Transverse colon (tissue), 4 donors: ENCODE measurements at regions not wholly inside any gene's neighbourhood (a gene's known extent, or its start where the extent isn't known, plus 50 kb on each side); places are given as distances from the start of the nearest gene placed in this dataset.
"Not testable (repeated sequence)": the region's sequence is repeated elsewhere in the genome, so short reads cannot be mapped to it uniquely, and the experiment has no call there.

Source experiments
- DNase-seq: peaks from one replicate; pipeline ENCODE4 v3.0.0-alpha.2; 2019
- H3K27ac ChIP-seq, 4 donors: fragments of 200-600 bp; sonication (generic); 2 replicates each; pipeline ENCODE4 v1.5.1; 2016 to 2018; ENCODE audit warnings: inconsistent platforms in 4 of 4
- H3K27me3 ChIP-seq: fragments of 200-600 bp; sonication (generic); 2 replicates; pipeline ENCODE4 v1.5.1; 2017; ENCODE audit warnings: inconsistent platforms
- H3K36me3 ChIP-seq, 4 donors: fragments of 200-600 bp; sonication (generic); 2 replicates each; pipeline ENCODE4 v1.5.1; 2017 to 2019; ENCODE audit warnings: inconsistent platforms in 4 of 4
- H3K4me1 ChIP-seq, 4 donors: fragments of 200-600 bp; sonication (generic); 2 replicates each; pipeline ENCODE4 v1.5.1; 2017 to 2020; ENCODE audit warnings: inconsistent platforms in 4 of 4
- H3K4me3 ChIP-seq, 4 donors: fragments of 200-600 bp; sonication (generic); 1 replicate in 1 of 4; 2 replicates in 3 of 4; pipeline versions ENCODE4 v1.5.1 to v1.6.1; 2017 to 2019; ENCODE audit warnings: inconsistent platforms in 4 of 4
- H3K9me3 ChIP-seq, 2 donors: fragments of 200-600 bp; sonication (generic); 2 replicates each; pipeline ENCODE4 v1.5.1; 2017 to 2019; ENCODE audit warnings: inconsistent platforms in 2 of 2
- CTCF ChIP-seq, 5 experiments: fragments of 200-600 bp in 3 of 5; fragments of 450-650 bp in 2 of 5; sonication (generic) in 3 of 5; IDR thresholded peaks; 1 replicate in 2 of 5; 2 replicates in 3 of 5; pipeline ENCODE4 v1.5.1; 2016 to 2017; ENCODE audit warnings: antibody characterized with exemption in 5 of 5, inconsistent platforms in 3 of 5, mild to moderate bottlenecking in 2 of 5, moderate library complexity in 1 of 5
- EP300 ChIP-seq: sonication (generic); formaldehyde crosslinking; IDR thresholded peaks from one replicate; pipeline ENCODE4 v1.6.1; 2017; ENCODE audit warnings: antibody characterized with exemption, low read depth
- POLR2A ChIP-seq: fragments of 450-650 bp; IDR thresholded peaks from one replicate; pipeline ENCODE4 v1.6.1; 2016; ENCODE audit warnings: antibody characterized with exemption, mild to moderate bottlenecking, moderate library complexity
- POLR2AphosphoS5 ChIP-seq, 3 donors: sonication (generic); formaldehyde crosslinking; IDR thresholded peaks; one replicate each; pipeline ENCODE4 v1.6.1; 2016; ENCODE audit warnings: antibody characterized with exemption in 3 of 3
- WGBS, 2 donors: methylation state at CpG; one replicate each; pipeline ENCODE4 v1.1.5; 2018; ENCODE audit warnings: low coverage in 1 of 2; 5-methylcytosine and 5-hydroxymethylcytosine counted together
- in situ Hi-C, 4 donors: fragments of 200-750 bp; cut with MboI; loops; one replicate each; pipeline versions ENCODE4 v1.15.0 to v1.15.1; 2017; ENCODE audit warnings: low sequenced_read_pairs in 3 of 4, low pct_ligation_motif_present in 1 of 4, low pct_unique_long_range_greater_than_20kb in 1 of 4
- intact Hi-C: fragments of 100-400 bp; cut with DNase I; formaldehyde crosslinking; loops from one replicate; pipeline ENCODE4 v1.15.1; 2023; ENCODE audit warnings: low total_unique reads

- H3K4me1 ChIP-seq = no peaks in the 10 kb centered on the region
- no peaks in the 10 kb centered on the region for H3K9me3 ChIP-seq
- no peak overlapping the region for H3K4me3 ChIP-seq
- no peaks in the 10 kb centered on the region for H3K36me3 ChIP-seq
- no peaks in the 10 kb centered on the region for H3K27me3 ChIP-seq
- DNase-seq = no peak
- TF ChIP-seq POLR2A (no peak), CTCF (IDR thresholded peaks at IDR 0.05) (no peak), POLR2AphosphoS5 (IDR thresholded peaks at IDR 0.05) (no peak), EP300 (no peak)
- WGBS, 2 donors = 33 to 80% methylated on average over 1 to 2 of the region's 2 CpGs
- H3K27ac ChIP-seq = no peak overlapping the region
- intact Hi-C loops (no loop called here), in situ Hi-C loops (no loop called here)
Observed at GRCh38 chr1:199029855-199030254, 391.0 kb downstream of the PTPRC start.

GRCh38 chr1:199030541-199030940 is 391.7 kb downstream of the PTPRC start:
- H3K36me3 ChIP-seq, in situ Hi-C loops, DNase-seq, H3K9me3 ChIP-seq, H3K27me3 ChIP-seq, intact Hi-C loops, H3K4me1 ChIP-seq, H3K4me3 ChIP-seq, H3K27ac ChIP-seq: not testable (repeated sequence)
- WGBS, 2 donors = 87 to 93% methylated on average over 2 of the region's 2 CpGs

GRCh38 chr1:199031170-199031569 is 392.3 kb downstream of the PTPRC start:
- WGBS, 2 donors = 80 to 90% methylated on average over 1 of the region's 1 CpG
- H3K4me1 ChIP-seq, in situ Hi-C loops, H3K9me3 ChIP-seq, H3K4me3 ChIP-seq, H3K27me3 ChIP-seq, DNase-seq, H3K27ac ChIP-seq, intact Hi-C loops, H3K36me3 ChIP-seq: not testable (repeated sequence)

- intact Hi-C loops, DNase-seq, H3K9me3 ChIP-seq, H3K36me3 ChIP-seq, H3K4me1 ChIP-seq, H3K27me3 ChIP-seq, in situ Hi-C loops, H3K4me3 ChIP-seq, H3K27ac ChIP-seq: not testable (repeated sequence)
- WGBS, 2 donors = 93 to 96% methylated on average over 3 of the region's 3 CpGs
Observed at GRCh38 chr1:199032479-199032878, 393.6 kb downstream of the PTPRC start.

- Histone ChIP-seq H3K27me3 (no peaks in the 10 kb centered on the region), H3K4me3 (no peak overlapping the region), H3K4me1 (no peaks in the 10 kb centered on the region), H3K27ac (no peak overlapping the region), H3K36me3 (no peaks in the 10 kb centered on the region), H3K9me3 (no peaks in the 10 kb centered on the region)
- no peak for DNase-seq
- intact Hi-C loops (no loop called here), in situ Hi-C loops (no loop called here)
- TF ChIP-seq EP300 (no peak), POLR2A (no peak), CTCF (IDR thresholded peaks at IDR 0.05) (no peak), POLR2AphosphoS5 (IDR thresholded peaks at IDR 0.05) (no peak)
Observed at GRCh38 chr1:199033661-199034060, 394.8 kb downstream of the PTPRC start.

- in situ Hi-C loops = no loop called here
- Histone ChIP-seq H3K4me3 (no peak overlapping the region), H3K27ac (no peak overlapping the region), H3K4me1 (no peaks in the 10 kb centered on the region), H3K27me3 (no peaks in the 10 kb centered on the region), H3K9me3 (no peaks in the 10 kb centered on the region), H3K36me3 (no peaks in the 10 kb centered on the region)
- TF ChIP-seq EP300 (no peak), POLR2AphosphoS5 (IDR thresholded peaks at IDR 0.05) (no peak), CTCF (IDR thresholded peaks at IDR 0.05) (no peak), POLR2A (no peak)
- no peak for DNase-seq
- intact Hi-C loops = no loop called here
- 57 to 67% methylated on average over 3 of the region's 3 CpGs for WGBS, 2 donors
Observed at GRCh38 chr1:199038156-199038555, 399.3 kb downstream of the PTPRC start.
